K562 (cell line): ENCODE measurements at regions not wholly inside any gene's neighbourhood (a gene's known extent, or its start where the extent isn't known, plus 50 kb on each side); places are given as distances from the start of the nearest gene placed in this dataset.
"Not testable (repeated sequence)": the region's sequence is repeated elsewhere in the genome, so short reads cannot be mapped to it uniquely, and the experiment has no call there.

Source experiments
- ATAC-seq: fragments of 200-7000 bp; cut with Tn5 transposase; 3 replicates; pipeline ENCODE4 v1.9.1; 2020; ENCODE audit warnings: moderate library complexity
- BruUV-seq: library from RNA; stranded (reverse); fragments of 400-500 nt; replicated peaks from 2 replicates; lab custom pipeline; 2021; lab: Mats Ljungman, UMichigan
- CTCF ChIA-PET: fragments of 300-600 bp; formaldehyde crosslinking; extraction: SDS; loops from one replicate; lab custom pipeline; 2021; ENCODE audit warnings: low intra/inter-chr PET ratio; lab: Yijun Ruan, JAX
- POLR2A ChIA-PET: fragments of 300-600, 350-650 bp; sonication (Branson Sonifier 250); formaldehyde crosslinking; extraction: SDS; loops from one replicate; lab custom pipeline; 2021; ENCODE audit warnings: antibody characterized with exemption, inconsistent platforms; lab: Yijun Ruan, JAX
- DNase-seq, 4 experiments: peaks; one replicate each; pipeline versions ENCODE4 v3.0.0 to v3.0.0-alpha.2; 2011 to 2018; ENCODE audit warnings: low spot score in 3 of 4, mixed read lengths in 3 of 4; ENCODE audit errors: extremely low read depth in 1 of 4
- FAIRE-seq: peaks from 2 replicates; lab custom pipeline; 2011; peaks lifted over from hg19 to GRCh38; lab: Jason Lieb, UNC
- H2AFZ ChIP-seq: 2 replicates; pipeline ENCODE4 v1.6.0; 2011; ENCODE audit warnings: low read depth, low read length, control low read depth, inconsistent platforms
- H3K27ac ChIP-seq: fragments of 200-600 bp; 3 replicates; pipeline ENCODE4 v1.8.0; 2011; ENCODE audit warnings: low read depth, mild to moderate bottlenecking, control low read depth, inconsistent platforms, low read length, moderate library complexity, mixed read lengths; ENCODE audit errors: extremely low read depth
- H3K27me3 ChIP-seq, 2 experiments: fragments of 300-600 bp in 1 of 2; 2 replicates in 1 of 2; 3 replicates in 1 of 2; pipeline versions ENCODE4 v1.6.0 to v1.8.0; 2011; ENCODE audit warnings: inconsistent platforms in 2 of 2, low read length in 2 of 2, mild to moderate bottlenecking in 1 of 2, mixed read lengths in 1 of 2, moderate library complexity in 1 of 2; ENCODE audit not compliant: control insufficient read depth in 2 of 2, insufficient read depth in 2 of 2
- H3K36me3 ChIP-seq: fragments of 300-600 bp; 3 replicates; pipeline ENCODE4 v1.8.0; 2011; ENCODE audit warnings: mild to moderate bottlenecking, low read length, inconsistent platforms; ENCODE audit not compliant: control insufficient read depth, insufficient read depth
- H3K4me1 ChIP-seq, 2 experiments: fragments of 200-600 bp in 1 of 2; replicated peaks in 1 of 2; 2 replicates in 1 of 2; 3 replicates in 1 of 2; pipeline versions ENCODE4 v1.5.1 to v1.8.0; 2011; ENCODE audit warnings: inconsistent platforms in 2 of 2, low read length in 2 of 2, mild to moderate bottlenecking in 1 of 2, mixed read lengths in 1 of 2, moderate library complexity in 1 of 2; ENCODE audit not compliant: control insufficient read depth in 2 of 2, insufficient read depth in 2 of 2
- H3K4me2 ChIP-seq: 2 replicates; pipeline ENCODE4 v1.6.1; 2011; ENCODE audit warnings: low read length, control low read depth, inconsistent platforms, mixed read lengths; ENCODE audit not compliant: insufficient read depth
- H3K4me3 ChIP-seq: fragments of 200-600 bp; sonication (generic), shearing (Covaris generic); 2 replicates; pipeline ENCODE4 v1.5.1; 2016; ENCODE audit warnings: control low read depth, inconsistent platforms
- H3K79me2 ChIP-seq: fragments of 200-600 bp; 3 replicates; pipeline ENCODE4 v1.8.0; 2011; ENCODE audit warnings: low read length, inconsistent platforms; ENCODE audit not compliant: control insufficient read depth, insufficient read depth
- H3K9ac ChIP-seq, 2 experiments: 2 replicates each; pipeline versions ENCODE4 v1.6.0 to v1.6.1; 2011; ENCODE audit warnings: low read depth in 2 of 2, low read length in 2 of 2, control low read depth in 1 of 2, inconsistent platforms in 1 of 2, mild to moderate bottlenecking in 1 of 2, mixed read lengths in 1 of 2; ENCODE audit not compliant: insufficient read depth in 1 of 2
- H3K9me1 ChIP-seq: one replicate; pipeline ENCODE4 v1.6.0; 2011; ENCODE audit warnings: inconsistent platforms, mild to moderate bottlenecking, low read length, moderate library complexity; ENCODE audit not compliant: control insufficient read depth, insufficient read depth
- H3K9me3 ChIP-seq: replicated peaks from 2 replicates; pipeline ENCODE4 v1.5.1; 2011; ENCODE audit warnings: low read depth, low read length, inconsistent platforms; ENCODE audit not compliant: control insufficient read depth, insufficient read depth
- H4K20me1 ChIP-seq: replicated peaks from 2 replicates; pipeline ENCODE4 v1.6.1; 2011; ENCODE audit warnings: low read length, inconsistent platforms, mixed read lengths; ENCODE audit not compliant: control insufficient read depth, insufficient read depth
- EP300 ChIP-seq: IDR thresholded peaks from 2 replicates; pipeline ENCODE4 v1.6.1; 2012; ENCODE audit warnings: low read length, improper control_type of control experiment
- MTA1 ChIP-seq: fragments of 450-650 bp; IDR thresholded peaks from 2 replicates; pipeline ENCODE4 v1.6.1; 2017; ENCODE audit warnings: borderline replicate concordance
- NFIC ChIP-seq: fragments of 450-650 bp; IDR thresholded peaks from 2 replicates; pipeline ENCODE4 v1.6.1; 2017; ENCODE audit warnings: mild to moderate bottlenecking, inconsistent platforms
- PCBP1 ChIP-seq: fragments of 200-400 bp; formaldehyde crosslinking; IDR thresholded peaks from 2 replicates; pipeline ENCODE4 v1.6.1; 2018; ENCODE audit warnings: mild to moderate bottlenecking, low read depth, low read length; ENCODE audit not compliant: poor library complexity, severe bottlenecking
- RBM14 ChIP-seq: fragments of 200-400 bp; formaldehyde crosslinking; IDR thresholded peaks from 2 replicates; pipeline ENCODE4 v1.6.1; 2018; ENCODE audit warnings: low read depth, mild to moderate bottlenecking, low read length, moderate library complexity, borderline replicate concordance; ENCODE audit not compliant: insufficient read depth
- TAL1 ChIP-seq: fragments of 450-650 bp; IDR thresholded peaks from 2 replicates; pipeline ENCODE4 v1.6.1; 2016; ENCODE audit warnings: mild to moderate bottlenecking
- USF2 ChIP-seq: sonication (generic); formaldehyde crosslinking; IDR thresholded peaks from 2 replicates; pipeline ENCODE4 v1.5.0; 2020; ENCODE audit warnings: missing genetic modification reagents
- ZNF512 ChIP-seq: IDR thresholded peaks from 2 replicates; pipeline ENCODE4 v1.6.1; 2016; ENCODE audit warnings: missing genetic modification characterization, missing compliant biosample characterization
- ZNF561 ChIP-seq: fragments of 450-650 bp; formaldehyde crosslinking; conservative IDR thresholded peaks from 2 replicates; pipeline ENCODE4 v1.4.0; 2020; ENCODE audit warnings: mild to moderate bottlenecking, moderate library complexity
- WGBS: fragments of 100-300 bp; shearing (Covaris generic); methylation state at CpG from one replicate; pipeline ENCODE4 v1.1.6; 2016; ENCODE audit warnings: low coverage, mixed read lengths; ENCODE audit not compliant: insufficient coverage; ENCODE audit errors: missing lambda C conversion rate; 5-methylcytosine and 5-hydroxymethylcytosine counted together
- in situ Hi-C: fragments of 300-500 bp; cut with MboI; formaldehyde crosslinking; loops from 4 replicates; pipeline ENCODE4 v1.15.0; 2018; ENCODE audit warnings: inconsistent platforms, mixed read lengths
- intact Hi-C: fragments of 100-400 bp; cut with micrococcal nuclease; formaldehyde crosslinking; loops from 2 replicates; pipeline ENCODE4 v1.14.2; 2022

- H3K4me1 ChIP-seq, H3K36me3 ChIP-seq, in situ Hi-C loops, H3K9me3 ChIP-seq, BruUV-seq, H3K27ac ChIP-seq, H3K79me2 ChIP-seq, H3K9me1 ChIP-seq, FAIRE-seq, H3K4me3 ChIP-seq, POLR2A ChIA-PET, H3K4me2 ChIP-seq, CTCF ChIA-PET, ATAC-seq, H4K20me1 ChIP-seq, H3K9ac ChIP-seq, H3K27me3 ChIP-seq, H2AFZ ChIP-seq, intact Hi-C loops, DNase-seq: not testable (repeated sequence)
- 6% methylated on average over 3 of the region's 3 CpGs for WGBS
Measured at GRCh38 chr10:77740396-77740795, 102.8 kb upstream of the KCNMA1 start.

GRCh38 chr10:77738496-77739158 lies 101.0 kb upstream of the KCNMA1 start:
- peaks cover 6 to 9% of the 10 kb centered on the region in 2 experiments; a peak in 3 of 5 replicates for H3K27me3 ChIP-seq
- 0% methylated on average over 2 of the region's 2 CpGs for whole genome bisulfite sequencing
- no peaks in the 10 kb centered on the region for H3K36me3 ChIP-seq
- no peak overlapping the region for H3K4me2 ChIP-seq
- BruUV-seq = no TSS peak
- no peak for DNase-seq
- no peak overlapping the region for H3K27ac ChIP-seq
- H3K9ac ChIP-seq = no peak overlapping the region
- H2AFZ ChIP-seq = no peak overlapping the region
- ChIA-PET CTCF (no interaction called here), POLR2A (interaction anchor here (0.5 kb wide), 1 partner anchor 71 kb away, joined by 3 read pairs; no protein-coding TSS in a partner anchor)
- intact Hi-C loops = no loop called here
- H3K4me1 ChIP-seq = no peaks in the 10 kb centered on the region
- H3K9me3 ChIP-seq = no peaks in the 10 kb centered on the region
- in situ Hi-C loops = no loop called here
- FAIRE-seq = no peak
- no peaks in the 10 kb centered on the region for H4K20me1 ChIP-seq
- no peak; the same call in 1 of the 3 replicates for ATAC-seq
- H3K9me1 ChIP-seq = no peaks in the 10 kb centered on the region
- no peaks in the 10 kb centered on the region for H3K79me2 ChIP-seq
- H3K4me3 ChIP-seq = no peak overlapping the region
- no peak for TF ChIP-seq TAL1
- no peak for TF ChIP-seq ZNF561
- no peak for TF ChIP-seq USF2 (CRISPR knock-in tag)
- TF ChIP-seq MTA1 = 0 out of 2 replicates have a peak, but pooled peaks have one; percentile 18
- TF ChIP-seq EP300 = peak; percentile 20; the same call in 1 of the 2 replicates
- peak; percentile 67 for TF ChIP-seq ZNF512
- no peak for TF ChIP-seq PCBP1
- peak; percentile 64 for TF ChIP-seq NFIC
- no peak for TF ChIP-seq RBM14
